Uterus (tissue), 3 donors: ENCODE measurements at regions not wholly inside any gene's neighbourhood (a gene's known extent, or its start where the extent isn't known, plus 50 kb on each side); places are given as distances from the start of the nearest gene placed in this dataset.

ENCODE experiments used
- DNase-seq, 2 donors: peaks; one replicate each; pipeline ENCODE4 v3.0.0-alpha.2; 2019 to 2020
- H3K27ac ChIP-seq, 2 donors: fragments of 200-600 bp; sonication (generic); 1 replicate in 1 of 2; 2 replicates in 1 of 2; pipeline ENCODE4 v1.5.1; 2016 to 2018
- H3K27me3 ChIP-seq, 2 donors: fragments of 200-600 bp; sonication (generic); one replicate each; pipeline ENCODE4 v1.5.1; 2018 to 2019; ENCODE audit warnings: control low read depth in 1 of 2
- H3K36me3 ChIP-seq, 2 donors: fragments of 200-600 bp; sonication (generic); one replicate each; pipeline ENCODE4 v1.5.1; 2019; ENCODE audit warnings: control low read depth in 1 of 2
- H3K4me1 ChIP-seq, 2 donors: fragments of 200-600 bp; sonication (generic); one replicate each; pipeline ENCODE4 v1.5.1; 2018 to 2019; ENCODE audit warnings: control low read depth in 1 of 2
- H3K4me3 ChIP-seq, 2 donors: fragments of 200-600 bp; sonication (generic); 1 replicate in 1 of 2; 2 replicates in 1 of 2; pipeline ENCODE4 v1.5.1; 2018 to 2019; ENCODE audit warnings: mild to moderate bottlenecking in 1 of 2
- H3K9me3 ChIP-seq, 2 donors: fragments of 200-600 bp; sonication (generic); one replicate each; pipeline ENCODE4 v1.5.1; 2019; ENCODE audit warnings: control low read depth in 1 of 2
- CTCF ChIP-seq, 4 experiments: fragments of 200-600 bp in 2 of 4; fragments of 450-650 bp in 2 of 4; sonication (generic) in 2 of 4; IDR thresholded peaks; one replicate each; pipeline ENCODE4 v1.5.1; 2016 to 2019; ENCODE audit warnings: antibody characterized with exemption in 4 of 4, mild to moderate bottlenecking in 2 of 4, moderate library complexity in 1 of 4
- POLR2A ChIP-seq, 2 donors: fragments of 450-650 bp; IDR thresholded peaks; one replicate each; pipeline ENCODE4 v1.6.1; 2016; ENCODE audit warnings: antibody characterized with exemption in 2 of 2, mild to moderate bottlenecking in 1 of 2, moderate library complexity in 1 of 2
- intact Hi-C: fragments of 100-400 bp; cut with DNase I; formaldehyde crosslinking; loops from one replicate; pipeline ENCODE4 v1.15.1; 2023; ENCODE audit warnings: low total_unique reads
- donor health status: DM: yes; HTN: yes; CAD: no.

- peaks cover 0 to 5% of the 10 kb centered on the region in 2 donors for H3K27me3 ChIP-seq
- H3K36me3 ChIP-seq, result no peaks in the 10 kb centered on the region
- TF ChIP-seq CTCF (IDR thresholded peaks at IDR 0.05), result no peak
- TF ChIP-seq POLR2A (IDR thresholded peaks at IDR 0.05), result no peak
- intact Hi-C loops, result no loop called here
- no peak overlapping the region for H3K27ac ChIP-seq
- no peaks in the 10 kb centered on the region for H3K9me3 ChIP-seq
- no peak for DNase-seq
- H3K4me3 ChIP-seq, result no peak overlapping the region
- H3K4me1 ChIP-seq, result no peaks in the 10 kb centered on the region
Observed at GRCh38 chr15:20361091-20361490, 180.5 kb downstream of the GOLGA6L6 start.

GRCh38 chr15:20358779-20359414, 182.7 kb downstream of the GOLGA6L6 start:
- Histone ChIP-seq H3K4me3 (no peak overlapping the region), H3K27ac (no peak overlapping the region), H3K9me3 (no peaks in the 10 kb centered on the region), H3K36me3 (no peaks in the 10 kb centered on the region), H3K4me1 (no peaks in the 10 kb centered on the region), H3K27me3 (no peaks in the 10 kb centered on the region)
- no peak for DNase-seq
- TF ChIP-seq POLR2A (IDR thresholded peaks at IDR 0.05), result no peak
- no peak for TF ChIP-seq CTCF (IDR thresholded peaks at IDR 0.05)
- intact Hi-C loops, result no loop called here

GRCh38 chr15:20358066-20358778, 183.4 kb downstream of the GOLGA6L6 start:
- intact Hi-C loops, result no loop called here

GRCh38 chr15:20357481-20358065, 184.0 kb downstream of the GOLGA6L6 start:
- Histone ChIP-seq H3K9me3 (no peaks in the 10 kb centered on the region), H3K27ac (no peak overlapping the region), H3K27me3 (no peaks in the 10 kb centered on the region), H3K4me3 (no peak overlapping the region), H3K4me1 (no peaks in the 10 kb centered on the region), H3K36me3 (no peaks in the 10 kb centered on the region)
- DNase-seq, result peak in 1 of 2 donors; percentile 12
- TF ChIP-seq CTCF (IDR thresholded peaks at IDR 0.05) (no peak), POLR2A (IDR thresholded peaks at IDR 0.05) (no peak)
- intact Hi-C loops, result no loop called here

More at GRCh38 chr15:20358066-20358778, 183.4 kb downstream of the GOLGA6L6 start:
- DNase-seq, result peak in 1 of 2 donors; percentile 13
- TF ChIP-seq CTCF (IDR thresholded peaks at IDR 0.05), result no peak
- no peak for TF ChIP-seq POLR2A (IDR thresholded peaks at IDR 0.05)
- no peak overlapping the region for H3K4me3 ChIP-seq
- H3K27ac ChIP-seq, result no peak overlapping the region
- no peaks in the 10 kb centered on the region for H3K4me1 ChIP-seq
- H3K36me3 ChIP-seq, result no peaks in the 10 kb centered on the region
- H3K27me3 ChIP-seq, result no peaks in the 10 kb centered on the region
- no peaks in the 10 kb centered on the region for H3K9me3 ChIP-seq

GRCh38 chr15:20356911-20357480, 184.6 kb downstream of the GOLGA6L6 start:
- no peak for TF ChIP-seq CTCF (IDR thresholded peaks at IDR 0.05)
- TF ChIP-seq POLR2A (IDR thresholded peaks at IDR 0.05), result no peak
- Histone ChIP-seq H3K4me3 (no peak overlapping the region), H3K36me3 (no peaks in the 10 kb centered on the region), H3K9me3 (no peaks in the 10 kb centered on the region), H3K27me3 (no peaks in the 10 kb centered on the region), H3K4me1 (no peaks in the 10 kb centered on the region), H3K27ac (no peak overlapping the region)
- DNase-seq, result peak in 1 of 2 donors; percentile 11
- intact Hi-C loops, result no loop called here
